BJ (cell line): ENCODE measurements at regions not wholly inside any gene's neighbourhood (a gene's known extent, or its start where the extent isn't known, plus 50 kb on each side); places are given as distances from the start of the nearest gene placed in this dataset.

ENCODE experiments used
- CTCF ChIA-PET: fragments of 350-600 bp; formaldehyde crosslinking; extraction: SDS; loops from one replicate; lab custom pipeline; 2021; ENCODE audit warnings: antibody characterized with exemption, inconsistent platforms; lab: Yijun Ruan, JAX
- POLR2A ChIA-PET: fragments of 300-600 bp; sonication (Branson Sonifier 250); formaldehyde crosslinking; extraction: SDS; loops from one replicate; lab custom pipeline; 2021; ENCODE audit warnings: antibody characterized with exemption; lab: Charles Lee
- DNase-seq: peaks from one replicate; pipeline ENCODE4 v3.0.0-alpha.2; 2011; ENCODE audit warnings: low read depth
- H3K27me3 ChIP-seq: 2 replicates; pipeline ENCODE4 v1.6.0; 2011; ENCODE audit warnings: low read length; ENCODE audit not compliant: control insufficient read depth, insufficient read depth
- H3K36me3 ChIP-seq: 2 replicates; pipeline ENCODE4 v1.5.1; 2011; ENCODE audit warnings: low read length; ENCODE audit not compliant: control insufficient read depth, insufficient read depth
- H3K4me3 ChIP-seq: 2 replicates; pipeline ENCODE4 v1.5.1; 2011; ENCODE audit warnings: low read depth, mild to moderate bottlenecking, control low read depth, low read length
- CTCF ChIP-seq: IDR thresholded peaks from 2 replicates; pipeline ENCODE4 v1.5.1; 2011; ENCODE audit warnings: low read depth, mild to moderate bottlenecking, control low read depth, inconsistent platforms, low read length, moderate library complexity; ENCODE audit not compliant: insufficient read depth

DNA sequence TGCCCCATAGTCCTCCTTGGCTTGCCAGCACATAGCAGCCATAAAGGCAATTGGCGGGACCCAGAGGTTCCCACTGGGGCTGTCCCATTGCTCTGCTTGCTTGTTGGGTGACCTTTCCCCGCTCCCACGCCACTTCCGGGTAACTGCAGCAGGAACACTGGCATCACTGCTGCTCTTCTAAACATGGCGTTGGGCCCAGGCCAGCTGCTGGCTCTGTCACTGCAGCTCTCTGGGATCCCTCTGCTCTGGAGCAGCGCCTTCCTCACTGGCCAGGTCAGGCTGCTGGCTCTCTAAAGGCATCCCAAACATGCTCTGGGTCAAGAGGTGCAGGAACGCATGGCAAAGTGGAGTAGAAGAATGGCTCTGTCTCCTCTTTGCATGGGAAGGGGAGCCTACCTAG lies 92.9 kb downstream of the DRD1 start:
- H3K27me3 ChIP-seq: no peaks in the 10 kb centered on the region
- H3K36me3 ChIP-seq: no peaks in the 10 kb centered on the region
- no peak overlapping the region for H3K4me3 ChIP-seq
- ChIA-PET CTCF (no interaction called here), POLR2A (no interaction called here)
- TF ChIP-seq CTCF: no peak
- DNase-seq: no peak

GRCh38 chr5:175347931-175348330 lies 96.1 kb downstream of the DRD1 start:
- POLR2A ChIA-PET: no interaction called here
- CTCF ChIA-PET: no interaction called here

DNA sequence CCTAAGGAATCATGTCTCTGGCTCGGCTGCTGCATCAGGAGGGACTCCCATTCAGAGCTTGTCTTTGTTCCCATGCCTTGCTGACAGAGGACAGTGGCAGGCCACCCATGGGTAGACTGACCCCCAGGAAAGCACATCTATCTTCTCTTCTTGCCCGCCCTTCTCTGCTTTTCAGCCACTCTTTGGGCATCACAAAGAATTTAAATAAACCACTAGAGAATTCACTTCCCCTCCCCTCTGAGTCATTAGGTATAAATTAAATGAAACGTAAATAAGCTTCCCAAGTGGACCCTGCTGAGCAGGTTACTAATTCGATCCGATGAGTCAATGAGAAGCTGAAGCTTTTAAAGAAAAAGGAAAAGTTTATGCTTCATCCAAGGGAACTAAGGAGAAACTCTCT lies 97.0 kb downstream of the DRD1 start:
- no peaks in the 10 kb centered on the region for H3K27me3 ChIP-seq
- DNase-seq: no peak
- CTCF ChIA-PET: no interaction called here
- POLR2A ChIA-PET: no interaction called here
- H3K36me3 ChIP-seq: no peaks in the 10 kb centered on the region
- H3K4me3 ChIP-seq: no peak overlapping the region
- TF ChIP-seq CTCF: no peak

More at GRCh38 chr5:175347931-175348330, 96.1 kb downstream of the DRD1 start:
- H3K4me3 ChIP-seq: no peak overlapping the region
- TF ChIP-seq CTCF: no peak
- no peaks in the 10 kb centered on the region for H3K27me3 ChIP-seq
- no peaks in the 10 kb centered on the region for H3K36me3 ChIP-seq
- DNase-seq: no peak

GRCh38 chr5:175344331-175345195 lies 99.4 kb downstream of the DRD1 start:
- ChIA-PET POLR2A (no interaction called here), CTCF (no interaction called here)
- H3K36me3 ChIP-seq: no peaks in the 10 kb centered on the region
- H3K4me3 ChIP-seq: no peak overlapping the region
- DNase-seq: no peak
- H3K27me3 ChIP-seq: no peaks in the 10 kb centered on the region
- TF ChIP-seq CTCF: no peak

DNA sequence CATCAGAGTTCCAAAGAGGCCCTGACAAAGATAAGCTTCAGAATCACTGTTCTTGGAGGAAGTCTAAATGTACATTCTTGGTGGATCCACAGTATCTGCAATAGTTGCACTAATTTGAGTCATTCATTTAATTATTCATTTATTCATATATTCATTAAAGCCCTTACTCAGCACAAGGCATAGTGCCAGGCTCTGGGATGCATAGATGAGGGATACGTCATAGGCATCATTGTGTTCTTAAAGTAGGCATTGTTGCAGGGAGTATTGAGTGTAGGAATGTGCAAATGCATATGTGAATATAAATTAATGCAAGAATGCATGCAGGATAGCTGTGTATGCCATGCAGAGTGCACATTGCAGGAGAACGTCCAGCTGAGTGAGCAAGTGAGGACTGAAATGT lies 100.7 kb downstream of the DRD1 start:
- TF ChIP-seq CTCF: no peak
- ChIA-PET POLR2A (no interaction called here), CTCF (no interaction called here)
- H3K36me3 ChIP-seq: no peaks in the 10 kb centered on the region
- no peak for DNase-seq
- H3K27me3 ChIP-seq: no peaks in the 10 kb centered on the region
- no peak overlapping the region for H3K4me3 ChIP-seq
